ENCODE measurements at regions not wholly inside any gene's neighbourhood (a gene's known extent, or its start where the extent isn't known, plus 50 kb on each side); places are given as distances from the start of the nearest gene placed in this dataset.

DNA sequence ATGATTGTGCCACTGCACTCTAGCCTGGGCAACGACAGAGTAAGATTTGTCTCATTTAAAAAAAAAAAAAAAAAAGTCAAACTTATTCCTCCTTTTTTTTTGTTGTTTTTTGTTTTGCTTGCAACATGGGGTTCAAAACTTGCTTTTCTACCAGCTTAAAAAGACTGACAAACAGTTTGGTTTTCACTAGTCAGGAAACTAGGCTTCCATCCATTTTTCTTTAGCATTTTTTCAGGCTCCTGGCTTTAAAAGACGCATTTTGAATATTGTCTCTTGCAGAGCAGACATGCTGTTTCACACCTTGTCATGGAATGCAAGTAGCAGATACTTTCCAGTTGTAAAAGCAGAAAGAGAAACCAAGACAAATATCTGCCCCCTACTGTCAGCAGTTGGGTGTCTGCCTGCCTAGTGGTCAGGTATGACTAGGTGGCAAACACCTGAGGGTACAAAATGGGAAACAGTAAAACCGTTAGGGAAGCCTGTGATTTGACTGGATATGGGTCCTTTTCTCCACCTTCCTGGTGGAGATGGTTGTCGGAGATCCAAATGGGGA, 139.9 kb downstream of the CCDC71L start:
- TF ChIP-seq, protein P1, sequence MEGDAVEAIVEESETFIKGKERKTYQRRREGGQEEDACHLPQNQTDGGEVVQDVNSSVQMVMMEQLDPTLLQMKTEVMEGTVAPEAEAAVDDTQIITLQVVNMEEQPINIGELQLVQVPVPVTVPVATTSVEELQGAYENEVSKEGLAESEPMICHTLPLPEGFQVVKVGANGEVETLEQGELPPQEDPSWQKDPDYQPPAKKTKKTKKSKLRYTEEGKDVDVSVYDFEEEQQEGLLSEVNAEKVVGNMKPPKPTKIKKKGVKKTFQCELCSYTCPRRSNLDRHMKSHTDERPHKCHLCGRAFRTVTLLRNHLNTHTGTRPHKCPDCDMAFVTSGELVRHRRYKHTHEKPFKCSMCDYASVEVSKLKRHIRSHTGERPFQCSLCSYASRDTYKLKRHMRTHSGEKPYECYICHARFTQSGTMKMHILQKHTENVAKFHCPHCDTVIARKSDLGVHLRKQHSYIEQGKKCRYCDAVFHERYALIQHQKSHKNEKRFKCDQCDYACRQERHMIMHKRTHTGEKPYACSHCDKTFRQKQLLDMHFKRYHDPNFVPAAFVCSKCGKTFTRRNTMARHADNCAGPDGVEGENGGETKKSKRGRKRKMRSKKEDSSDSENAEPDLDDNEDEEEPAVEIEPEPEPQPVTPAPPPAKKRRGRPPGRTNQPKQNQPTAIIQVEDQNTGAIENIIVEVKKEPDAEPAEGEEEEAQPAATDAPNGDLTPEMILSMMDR (conservative IDR thresholded peaks at IDR 0.05; ENCODE audit: low read depth, low read length) = no peak
- Histone ChIP-seq H2AFZ (ENCODE audit: low read depth) (no peak overlapping the region), H3K4me3 (IDR thresholded peaks at IDR 0.05; ENCODE audit: insufficient read depth, low read depth, low read length) (no peak overlapping the region), H4K20me1 (ENCODE audit: insufficient read depth) (no peaks in the 10 kb centered on the region), H3K27me3 (ENCODE audit: insufficient read depth, low read depth) (no peaks in the 10 kb centered on the region), H3K9ac (no peak overlapping the region), H3K79me2 (ENCODE audit: insufficient read depth, low read depth) (no peaks in the 10 kb centered on the region), H3K4me1 (ENCODE audit: low read depth, poor library complexity, severe bottlenecking) (no peaks in the 10 kb centered on the region), H3K36me3 (ENCODE audit: insufficient read depth) (no peaks in the 10 kb centered on the region), H3K27ac (no peak overlapping the region), H3K4me2 (no peak overlapping the region)

DNA sequence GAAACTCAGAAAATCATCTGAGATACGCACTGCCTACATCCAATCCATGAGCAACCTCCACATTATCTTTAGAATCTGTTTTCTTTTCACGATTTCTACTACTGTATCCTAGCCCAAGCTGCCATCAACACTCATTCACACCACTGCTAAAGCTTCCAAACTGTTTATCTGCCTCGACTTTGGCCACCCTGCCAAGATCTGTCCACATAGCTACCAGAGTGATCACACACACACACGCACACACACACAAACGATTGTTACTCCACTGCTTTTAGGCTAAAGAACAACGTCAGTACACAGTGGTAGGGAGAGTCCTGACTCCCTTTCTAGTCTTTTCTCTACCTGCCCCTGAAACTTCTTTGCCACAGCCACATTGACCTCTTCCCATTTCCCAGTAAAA, 142.0 kb downstream of the CCDC71L start:
- Histone ChIP-seq H3K4me1 (ENCODE audit: low read depth, poor library complexity, severe bottlenecking) (no peaks in the 10 kb centered on the region), H3K27me3 (ENCODE audit: insufficient read depth, low read depth) (no peaks in the 10 kb centered on the region), H2AFZ (ENCODE audit: low read depth) (no peak overlapping the region), H3K4me2 (no peak overlapping the region), H3K27ac (no peak overlapping the region), H3K9ac (no peak overlapping the region), H4K20me1 (ENCODE audit: insufficient read depth) (no peaks in the 10 kb centered on the region), H3K79me2 (ENCODE audit: insufficient read depth, low read depth) (no peaks in the 10 kb centered on the region), H3K36me3 (ENCODE audit: insufficient read depth) (no peaks in the 10 kb centered on the region), H3K4me3 (IDR thresholded peaks at IDR 0.05; ENCODE audit: insufficient read depth, low read depth, low read length) (no peak overlapping the region)
- TF ChIP-seq, protein P1 (conservative IDR thresholded peaks at IDR 0.05; ENCODE audit: low read depth, low read length) = no peak

DNA sequence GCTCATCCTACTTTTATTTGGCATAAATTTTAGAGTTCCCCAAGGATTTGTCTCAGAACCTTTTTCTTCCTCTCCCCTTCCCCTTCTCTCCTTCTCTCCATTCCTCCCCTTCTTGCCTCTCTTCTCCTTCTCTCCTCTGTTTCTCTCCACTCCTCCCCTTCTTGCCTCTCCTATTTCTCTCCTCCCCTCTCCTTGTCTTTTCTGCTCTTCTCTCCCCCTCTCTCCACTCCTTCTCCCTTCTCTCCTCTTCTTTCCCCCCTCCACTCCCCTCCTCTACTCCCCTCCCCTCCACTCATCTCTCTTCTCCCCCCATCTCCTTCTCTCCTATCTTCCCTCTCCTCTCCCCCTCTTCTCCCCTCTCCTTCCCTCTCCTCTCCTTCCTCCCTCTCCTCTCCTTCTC, 142.7 kb downstream of the CCDC71L start:
- TF ChIP-seq, protein P1 (conservative IDR thresholded peaks at IDR 0.05; ENCODE audit: low read depth, low read length) = no peak
- no peak overlapping the region for H3K27ac ChIP-seq
- no peaks in the 10 kb centered on the region for H4K20me1 ChIP-seq (ENCODE audit: insufficient read depth)
- no peaks in the 10 kb centered on the region for H3K36me3 ChIP-seq (ENCODE audit: insufficient read depth)
- H3K27me3 ChIP-seq (ENCODE audit: insufficient read depth, low read depth) = no peaks in the 10 kb centered on the region
- no peak overlapping the region for H3K4me2 ChIP-seq
- no peaks in the 10 kb centered on the region for H3K4me1 ChIP-seq (ENCODE audit: low read depth, poor library complexity, severe bottlenecking)
- H3K4me3 ChIP-seq (IDR thresholded peaks at IDR 0.05; ENCODE audit: insufficient read depth, low read depth, low read length) = no peak overlapping the region
- H3K9ac ChIP-seq = no peak overlapping the region
- no peaks in the 10 kb centered on the region for H3K79me2 ChIP-seq (ENCODE audit: insufficient read depth, low read depth)
- H2AFZ ChIP-seq (ENCODE audit: low read depth) = no peak overlapping the region

DNA sequence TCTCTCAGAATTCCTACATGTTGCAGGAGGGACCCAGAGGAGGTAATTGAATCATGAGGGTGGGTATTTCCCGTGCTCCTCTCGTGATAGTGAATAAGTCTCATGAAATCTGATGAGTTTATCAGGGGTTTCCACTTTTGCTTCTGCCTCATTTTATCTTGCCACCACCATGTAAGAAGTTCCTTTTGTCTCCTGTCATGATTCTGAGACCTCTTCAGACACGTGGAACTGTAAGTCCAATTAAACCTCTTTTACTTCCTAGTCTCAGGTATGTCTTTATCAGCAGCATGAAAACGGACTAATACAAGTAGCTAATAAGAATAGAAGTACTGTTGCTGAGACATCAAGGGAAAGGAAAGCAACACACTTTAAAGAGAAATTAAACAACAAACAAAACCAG, 143.4 kb downstream of the CCDC71L start:
- Histone ChIP-seq H3K4me1 (ENCODE audit: low read depth, poor library complexity, severe bottlenecking) (no peaks in the 10 kb centered on the region), H3K4me2 (no peak overlapping the region), H3K27ac (no peak overlapping the region), H3K79me2 (ENCODE audit: insufficient read depth, low read depth) (no peaks in the 10 kb centered on the region), H3K36me3 (ENCODE audit: insufficient read depth) (no peaks in the 10 kb centered on the region), H3K27me3 (ENCODE audit: insufficient read depth, low read depth) (no peaks in the 10 kb centered on the region), H3K4me3 (IDR thresholded peaks at IDR 0.05; ENCODE audit: insufficient read depth, low read depth, low read length) (no peak overlapping the region), H2AFZ (ENCODE audit: low read depth) (no peak overlapping the region), H4K20me1 (ENCODE audit: insufficient read depth) (no peaks in the 10 kb centered on the region), H3K9ac (no peak overlapping the region)
- TF ChIP-seq, protein P1 (conservative IDR thresholded peaks at IDR 0.05; ENCODE audit: low read depth, low read length) = no peak
